H1 (cell line): ENCODE measurements at regions not wholly inside any gene's neighbourhood (a gene's known extent, or its start where the extent isn't known, plus 50 kb on each side); places are given as distances from the start of the nearest gene placed in this dataset.

Experiments used
- JUN ChIP-seq: IDR thresholded peaks from 2 replicates; pipeline ENCODE4 v1.6.1; 2011; ENCODE audit warnings: low read depth, mild to moderate bottlenecking, improper control_type of control experiment, low read length
- KDM1A ChIP-seq: fragments of 200-600, 300-600 bp; sonication (generic); IDR thresholded peaks from 2 replicates; pipeline ENCODE4 v1.7.1; 2016; ENCODE audit warnings: mild to moderate bottlenecking, low read length, borderline replicate concordance
- SIX5 ChIP-seq: IDR thresholded peaks from 2 replicates; pipeline ENCODE4 v1.6.1; 2011; ENCODE audit warnings: mild to moderate bottlenecking, low read depth, low read length
- SRF ChIP-seq: IDR thresholded peaks from 2 replicates; pipeline ENCODE4 v1.6.1; 2011; ENCODE audit warnings: mild to moderate bottlenecking, low read depth, low read length, moderate library complexity

DNA sequence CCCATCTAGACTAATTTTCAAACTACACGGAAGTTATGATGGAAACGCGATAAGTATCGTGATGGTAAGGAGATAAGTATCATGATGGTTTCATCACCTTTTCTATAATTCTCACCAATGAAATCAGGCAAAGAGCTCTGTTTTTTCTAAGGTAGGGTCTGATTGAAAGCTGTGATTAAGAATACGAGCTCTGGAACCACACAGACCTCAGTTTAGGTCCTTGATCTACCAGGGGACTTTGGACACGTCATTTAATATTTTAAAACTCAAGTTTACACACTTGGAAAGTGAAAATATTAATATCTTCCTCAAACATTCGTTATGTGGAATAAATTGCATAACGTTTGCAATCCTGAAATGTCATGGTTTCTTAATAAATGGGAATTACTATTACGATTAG lies 538.2 kb upstream of the CELF2 start (continued):
- TF ChIP-seq KDM1A (no peak), SRF (no peak), SIX5 (no peak), JUN (no peak)
